Lower lobe of right lung (tissue), 2 donors: ENCODE measurements at regions not wholly inside any gene's neighbourhood (a gene's known extent, or its start where the extent isn't known, plus 50 kb on each side); places are given as distances from the start of the nearest gene placed in this dataset.

Experiments
- ATAC-seq, 2 donors: fragments of 200-7000 bp; cut with Tn5 transposase; one replicate each; pipeline ENCODE4 v1.9.1; 2020 to 2022; ENCODE audit warnings: mild to moderate bottlenecking in 2 of 2, moderate library complexity in 2 of 2
- DNase-seq: peaks from one replicate; pipeline ENCODE4 v3.0.0-alpha.2; 2020
- H3K27ac ChIP-seq: fragments of 200-600 bp; one replicate; pipeline ENCODE4 v1.8.0; 2022
- H3K27me3 ChIP-seq: fragments of 200-600 bp; one replicate; pipeline ENCODE4 v1.8.0; 2022; ENCODE audit warnings: low read depth
- H3K36me3 ChIP-seq: fragments of 200-600 bp; one replicate; pipeline ENCODE4 v1.8.0; 2022; ENCODE audit warnings: mild to moderate bottlenecking
- H3K4me1 ChIP-seq: fragments of 200-600 bp; one replicate; pipeline ENCODE4 v1.8.0; 2022
- H3K4me3 ChIP-seq: fragments of 200-600 bp; one replicate; pipeline ENCODE4 v1.8.0; 2022; ENCODE audit warnings: mild to moderate bottlenecking
- H3K9me3 ChIP-seq: fragments of 200-600 bp; one replicate; pipeline ENCODE4 v1.8.0; 2022
- CTCF ChIP-seq: fragments of 200-600 bp; IDR thresholded peaks from one replicate; pipeline ENCODE4 v1.8.0; 2022; ENCODE audit warnings: antibody characterized with exemption, mild to moderate bottlenecking
- intact Hi-C: fragments of 100-400 bp; cut with DNase I; formaldehyde crosslinking; loops from one replicate; pipeline ENCODE4 v1.11.0; 2022
- donor health status: DM: no; HTN: yes; CAD: no; lungs with severe emphysema.

GRCh38 chr7:19408706-19409220 lies 263.5 kb upstream of the FERD3L start:
- H3K36me3 ChIP-seq, result no peaks in the 10 kb centered on the region
- H3K9me3 ChIP-seq, result no peaks in the 10 kb centered on the region
- H3K27ac ChIP-seq, result no peak overlapping the region
- intact Hi-C loops, result no loop called here
- H3K4me3 ChIP-seq, result no peak overlapping the region
- no peak for TF ChIP-seq CTCF
- no peaks in the 10 kb centered on the region for H3K4me1 ChIP-seq
- ATAC-seq (no peak), DNase-seq (no peak)
- H3K27me3 ChIP-seq, result no peaks in the 10 kb centered on the region

- H3K4me3 ChIP-seq, result no peak overlapping the region
- no peaks in the 10 kb centered on the region for H3K9me3 ChIP-seq
- intact Hi-C loops, result no loop called here
- H3K4me1 ChIP-seq, result no peaks in the 10 kb centered on the region
- H3K27ac ChIP-seq, result no peak overlapping the region
- H3K27me3 ChIP-seq, result no peaks in the 10 kb centered on the region
- ATAC-seq (no peak), DNase-seq (no peak)
- no peak for TF ChIP-seq CTCF
- H3K36me3 ChIP-seq, result no peaks in the 10 kb centered on the region
Observed at GRCh38 chr7:19407270-19407669, 262.0 kb upstream of the FERD3L start.

- H3K4me3 ChIP-seq, result no peak overlapping the region
- ATAC-seq (no peak), DNase-seq (no peak)
- H3K27ac ChIP-seq, result no peak overlapping the region
- H3K36me3 ChIP-seq, result no peaks in the 10 kb centered on the region
- intact Hi-C loops, result no loop called here
- no peak for TF ChIP-seq CTCF
- no peaks in the 10 kb centered on the region for H3K4me1 ChIP-seq
- no peaks in the 10 kb centered on the region for H3K9me3 ChIP-seq
- H3K27me3 ChIP-seq, result no peaks in the 10 kb centered on the region
Observed at GRCh38 chr7:19405541-19405940, 260.3 kb upstream of the FERD3L start.

GRCh38 chr7:19404912-19405329 lies 259.7 kb upstream of the FERD3L start:
- DNase-seq (no peak), ATAC-seq (peak in 1 of 2 donors; percentile 36)
- Histone ChIP-seq H3K4me1 (no peaks in the 10 kb centered on the region), H3K4me3 (no peak overlapping the region), H3K27ac (no peak overlapping the region), H3K36me3 (no peaks in the 10 kb centered on the region), H3K9me3 (no peaks in the 10 kb centered on the region), H3K27me3 (no peaks in the 10 kb centered on the region)
- TF ChIP-seq CTCF, result no peak
- intact Hi-C loops, result no loop called here

GRCh38 chr7:19403691-19404090 lies 258.5 kb upstream of the FERD3L start:
- intact Hi-C loops, result no loop called here
- Histone ChIP-seq H3K27me3 (no peaks in the 10 kb centered on the region), H3K4me1 (no peaks in the 10 kb centered on the region), H3K4me3 (no peak overlapping the region), H3K27ac (no peak overlapping the region), H3K9me3 (no peaks in the 10 kb centered on the region), H3K36me3 (no peaks in the 10 kb centered on the region)
- no peak for TF ChIP-seq CTCF
- DNase-seq (no peak), ATAC-seq (no peak)

GRCh38 chr7:19401461-19401860 lies 256.2 kb upstream of the FERD3L start:
- no peaks in the 10 kb centered on the region for H3K9me3 ChIP-seq
- no peak overlapping the region for H3K4me3 ChIP-seq
- no peak overlapping the region for H3K27ac ChIP-seq
- DNase-seq (no peak), ATAC-seq (no peak)
- H3K27me3 ChIP-seq, result no peaks in the 10 kb centered on the region
- no peak for TF ChIP-seq CTCF
- no peaks in the 10 kb centered on the region for H3K36me3 ChIP-seq
- no peaks in the 10 kb centered on the region for H3K4me1 ChIP-seq
- intact Hi-C loops, result no loop called here
